ENCODE measurements at regions not wholly inside any gene's neighbourhood (a gene's known extent, or its start where the extent isn't known, plus 50 kb on each side); places are given as distances from the start of the nearest gene placed in this dataset.

DNA sequence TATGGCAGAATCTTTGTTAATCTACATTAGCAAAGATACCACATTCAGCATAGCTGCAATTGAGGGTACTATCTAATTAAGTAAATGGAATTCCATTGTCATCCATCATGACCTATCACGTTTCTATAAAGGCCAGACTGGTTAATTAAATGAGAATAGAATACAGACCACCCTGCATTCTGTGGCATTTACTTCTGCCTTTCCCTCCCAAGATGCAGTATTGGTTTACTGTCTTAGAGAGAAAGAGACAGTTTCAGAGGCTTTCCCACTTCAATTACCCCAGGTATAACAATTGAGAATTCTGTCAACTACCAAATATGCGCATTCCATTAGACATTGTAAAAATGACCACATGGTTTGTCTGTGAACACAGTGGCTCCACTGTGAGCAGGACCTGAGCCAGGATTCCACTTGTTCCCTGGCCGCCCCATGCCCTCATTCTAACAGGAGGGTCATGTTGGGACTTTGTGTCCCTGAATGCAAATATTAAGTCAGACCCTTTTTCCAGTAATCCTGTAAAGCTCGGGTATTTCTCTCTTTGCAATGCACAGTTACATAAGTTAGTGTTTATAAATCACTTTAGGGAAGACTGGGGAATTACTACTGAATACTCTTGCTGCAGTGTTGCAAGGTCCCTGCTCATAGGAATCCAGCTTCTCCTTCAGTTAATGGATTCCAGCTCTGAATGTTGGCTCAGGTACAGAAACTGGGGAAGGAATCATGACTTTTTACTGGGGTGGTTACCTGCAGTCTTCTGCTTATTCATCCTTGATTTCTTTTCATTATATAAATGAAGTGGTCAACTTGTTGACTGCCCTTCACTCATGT is 261.0 kb downstream of the PDGFC start:
- CTCF ChIA-PET: no interaction called here
- POLR2A ChIA-PET: no interaction called here

DNA sequence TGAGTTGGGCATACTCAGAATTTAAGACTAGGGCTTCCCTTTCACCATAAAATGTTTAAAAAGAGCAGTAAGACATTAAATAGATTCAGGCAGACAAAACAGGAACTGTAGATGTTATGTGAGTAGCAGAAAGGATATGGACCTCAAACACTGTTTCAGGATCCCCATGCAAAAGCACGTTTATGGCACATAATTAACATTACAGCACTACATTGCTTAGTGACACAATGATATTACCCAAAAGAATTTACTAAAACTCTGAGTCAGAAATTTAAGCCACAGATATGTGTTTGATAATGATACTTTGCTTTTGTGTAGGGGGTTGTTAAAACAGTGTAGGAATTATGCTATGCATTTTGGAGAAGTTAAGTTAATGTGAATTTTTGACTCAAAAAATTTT is 266.3 kb downstream of the PDGFC start:
- ChIA-PET CTCF (no interaction called here), POLR2A (no interaction called here)

DNA sequence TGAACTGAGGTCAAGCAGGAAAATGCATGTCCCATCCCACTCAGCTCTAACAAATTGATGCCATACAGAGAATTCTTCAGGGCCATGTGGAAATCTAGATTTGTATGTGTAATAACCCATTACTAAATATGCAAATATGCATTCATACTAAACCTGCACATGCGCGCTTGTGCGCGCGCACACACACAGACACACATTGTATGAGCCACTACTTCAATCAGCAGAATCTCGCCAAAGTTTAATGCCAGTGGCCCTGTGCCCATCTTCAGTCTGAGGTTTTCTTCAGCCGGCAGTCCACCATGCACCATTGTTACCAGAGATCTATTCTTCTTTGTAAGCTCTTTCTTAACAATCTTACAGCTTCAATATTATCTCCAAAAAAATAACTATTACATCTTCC is 276.4 kb downstream of the PDGFC start:
- ChIA-PET CTCF (no interaction called here), POLR2A (no interaction called here)

DNA sequence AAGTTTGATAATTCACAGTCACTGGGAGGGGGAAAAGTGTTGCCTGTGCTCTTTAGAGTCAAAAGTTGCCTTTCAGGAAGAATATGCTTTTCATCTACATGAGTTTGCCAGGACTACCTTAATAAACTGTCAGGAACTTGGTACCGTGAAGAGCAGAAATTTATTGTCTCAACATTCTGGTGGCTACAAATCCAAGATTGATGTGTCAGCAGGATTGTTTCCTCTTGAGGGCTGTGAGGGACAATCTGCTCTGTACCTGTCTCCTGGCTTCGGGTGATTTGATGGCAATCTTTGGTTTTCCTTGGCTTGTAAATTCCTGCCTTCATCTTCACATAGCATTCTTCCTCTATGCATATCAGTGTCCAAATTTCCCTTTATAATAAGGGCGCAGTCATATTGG is 277.2 kb downstream of the PDGFC start:
- POLR2A ChIA-PET: no interaction called here
- CTCF ChIA-PET: no interaction called here

DNA sequence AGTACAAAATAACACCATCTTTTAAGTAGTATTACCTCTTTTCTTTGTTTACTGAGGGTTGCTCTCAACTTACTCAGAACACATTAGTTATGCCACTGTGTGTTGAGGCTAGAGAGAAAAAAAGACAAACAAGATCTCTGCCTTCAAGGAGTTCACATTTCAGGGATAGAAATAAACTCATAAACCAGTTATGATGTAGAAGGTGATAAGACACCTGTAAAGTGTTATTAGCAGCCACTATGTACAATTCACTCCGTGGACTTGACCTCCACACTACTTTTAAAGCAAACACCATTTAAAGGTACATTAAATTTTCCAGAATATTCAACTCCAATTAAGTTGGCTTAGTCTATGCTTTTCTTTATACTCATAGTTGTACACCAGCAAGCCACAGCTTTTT is 278.0 kb downstream of the PDGFC start:
- ChIA-PET CTCF (no interaction called here), POLR2A (no interaction called here)

DNA sequence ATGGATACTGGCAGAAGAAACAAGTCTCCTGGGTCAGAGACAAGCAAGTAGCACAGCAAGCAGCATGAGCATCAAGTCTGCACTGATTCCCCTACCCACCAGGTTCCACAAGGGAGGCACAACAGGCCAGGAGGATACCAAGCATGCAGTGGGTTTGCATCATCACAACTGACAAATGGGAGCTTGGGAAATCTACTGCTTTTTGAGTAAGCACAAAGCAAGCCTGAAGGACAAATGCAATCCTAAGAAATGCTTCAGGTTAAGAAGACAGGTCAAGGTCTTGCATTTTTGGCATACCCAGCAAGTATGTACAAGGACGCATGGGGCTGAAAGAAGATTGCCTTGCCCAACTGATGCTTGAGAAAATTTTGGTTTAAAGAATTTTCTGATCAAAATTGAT is 279.6 kb downstream of the PDGFC start:
- POLR2A ChIA-PET: no interaction called here
- CTCF ChIA-PET: no interaction called here

DNA sequence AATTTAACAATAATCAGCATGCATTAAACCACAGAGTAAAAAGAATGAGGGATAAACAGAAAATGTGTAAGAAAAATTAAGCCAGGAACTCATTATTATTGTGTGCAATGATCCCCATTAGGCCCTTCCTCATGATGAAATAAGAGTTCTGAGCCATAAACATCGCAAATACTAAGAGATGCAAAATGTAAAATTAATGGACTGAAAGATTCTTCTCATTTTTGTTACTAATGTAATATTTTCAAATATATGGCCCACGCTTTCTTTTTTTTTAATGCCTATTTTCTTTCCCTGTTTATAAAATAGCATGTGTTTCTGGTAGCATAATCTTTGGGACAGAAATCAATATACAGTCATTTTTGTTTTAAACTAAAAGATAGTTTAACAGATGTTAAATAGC is 281.0 kb downstream of the PDGFC start:
- CTCF ChIA-PET: no interaction called here
- POLR2A ChIA-PET: no interaction called here

DNA sequence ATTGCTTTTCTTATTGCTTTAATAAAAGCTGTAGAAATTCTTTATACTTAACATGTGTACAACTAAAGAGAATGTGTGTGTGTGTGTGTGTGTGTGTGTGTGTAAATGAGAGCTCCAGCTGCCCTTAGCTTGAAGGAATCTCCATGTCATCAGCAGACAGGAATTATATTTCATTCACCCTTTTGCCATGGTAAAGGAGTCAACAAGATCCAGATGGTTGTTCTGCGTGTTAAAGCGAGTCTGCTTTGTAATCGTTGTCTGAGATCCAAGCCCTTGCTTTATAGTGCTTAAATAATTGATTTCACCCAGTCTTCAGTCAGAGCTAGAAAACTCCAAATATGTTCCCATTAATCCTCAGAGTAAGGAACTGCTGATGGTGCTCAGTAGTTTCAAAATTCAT is 285.5 kb downstream of the PDGFC start:
- ChIA-PET POLR2A (no interaction called here), CTCF (no interaction called here)

DNA sequence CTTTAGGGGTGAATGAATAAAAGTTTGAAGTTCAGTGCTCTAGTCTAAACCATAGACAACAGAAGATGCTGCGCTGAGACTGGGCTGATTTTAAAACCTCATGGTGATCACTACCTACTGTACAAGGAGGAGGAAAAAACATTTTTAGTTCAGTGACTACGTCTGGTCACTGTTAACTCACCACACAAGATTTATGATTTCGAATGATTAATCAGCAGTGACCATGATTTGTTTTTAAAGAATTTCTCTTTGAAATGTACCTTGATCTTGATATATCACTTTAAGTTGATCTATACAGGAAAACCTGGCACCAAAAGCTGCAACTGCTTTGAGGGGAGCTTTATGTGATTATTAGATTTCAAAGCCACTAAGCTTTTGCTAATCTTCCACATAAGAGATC is 286.3 kb downstream of the PDGFC start:
- ChIA-PET CTCF (no interaction called here), POLR2A (no interaction called here)

DNA sequence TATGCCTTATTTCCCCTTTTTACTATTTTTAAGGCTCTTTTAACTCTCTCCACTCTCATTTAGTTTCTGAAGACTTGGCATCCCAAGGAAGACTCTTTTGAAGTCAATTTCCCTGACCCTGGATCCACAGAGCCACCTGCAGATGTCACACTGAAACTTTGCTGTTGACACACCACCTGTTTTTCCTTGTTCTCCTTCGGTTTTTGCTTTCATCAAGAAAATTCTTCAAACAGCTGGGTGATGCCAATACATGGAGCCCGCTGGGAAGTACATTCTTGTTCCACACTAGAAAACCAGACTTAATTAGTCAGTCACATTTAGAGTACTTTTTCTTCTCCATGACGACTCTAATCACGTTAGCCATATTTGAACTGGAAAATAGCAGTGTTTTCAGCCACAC is 293.9 kb downstream of the PDGFC start:
- POLR2A ChIA-PET: no interaction called here
- CTCF ChIA-PET: no interaction called here

DNA sequence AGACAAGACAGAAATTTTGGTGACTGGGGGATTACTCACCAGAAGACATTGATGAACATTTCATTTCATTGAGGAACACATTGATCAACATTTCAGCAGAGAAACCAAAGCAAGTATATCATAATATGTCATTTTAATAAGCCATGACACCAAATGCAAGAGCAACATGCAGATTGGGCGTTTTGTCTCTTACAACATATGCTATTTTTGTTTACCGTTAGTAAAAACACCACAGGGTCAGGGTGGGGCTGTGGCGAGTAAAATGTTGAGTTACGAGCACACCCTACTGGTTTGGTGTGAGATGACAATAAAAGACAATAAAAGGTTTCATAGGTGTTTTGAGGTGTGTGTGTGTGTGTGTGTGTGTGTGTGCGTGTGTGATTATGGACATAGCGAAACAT is 294.5 kb downstream of the PDGFC start:
- CTCF ChIA-PET: no interaction called here
- POLR2A ChIA-PET: no interaction called here

DNA sequence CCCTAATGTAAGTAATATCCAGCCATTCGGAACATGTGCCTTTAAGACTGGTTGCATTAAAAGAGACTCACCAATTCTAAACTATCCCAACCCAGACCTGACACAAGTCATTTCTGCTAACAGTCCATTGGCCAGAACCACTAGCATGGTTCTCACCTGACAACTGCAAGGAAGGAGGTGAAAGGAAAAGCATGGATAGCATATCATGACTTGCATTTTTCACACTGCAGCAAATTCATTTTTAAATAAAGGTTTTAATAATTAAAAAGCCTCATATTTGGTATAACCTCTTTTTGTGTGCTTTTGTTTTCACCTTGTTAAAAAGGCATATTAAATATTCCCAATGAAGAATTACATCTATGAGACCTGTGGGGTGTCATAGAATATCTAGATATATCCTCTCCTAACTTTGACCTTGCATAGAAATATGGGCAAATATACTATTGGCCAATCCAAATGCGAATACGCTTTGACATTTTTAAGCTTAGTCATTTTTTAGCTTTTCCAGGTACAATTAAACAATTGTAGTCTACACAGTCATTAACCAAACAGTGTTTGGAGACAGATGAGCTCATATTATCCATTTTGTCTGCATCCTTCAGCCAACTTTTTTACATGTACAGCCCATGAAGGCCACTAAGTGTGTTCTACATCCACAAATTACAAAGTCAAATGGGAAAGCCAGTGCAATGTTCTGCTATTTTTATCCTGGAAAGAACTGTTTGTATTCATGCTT is 295.3 kb downstream of the PDGFC start:
- CTCF ChIA-PET: no interaction called here
- POLR2A ChIA-PET: no interaction called here

DNA sequence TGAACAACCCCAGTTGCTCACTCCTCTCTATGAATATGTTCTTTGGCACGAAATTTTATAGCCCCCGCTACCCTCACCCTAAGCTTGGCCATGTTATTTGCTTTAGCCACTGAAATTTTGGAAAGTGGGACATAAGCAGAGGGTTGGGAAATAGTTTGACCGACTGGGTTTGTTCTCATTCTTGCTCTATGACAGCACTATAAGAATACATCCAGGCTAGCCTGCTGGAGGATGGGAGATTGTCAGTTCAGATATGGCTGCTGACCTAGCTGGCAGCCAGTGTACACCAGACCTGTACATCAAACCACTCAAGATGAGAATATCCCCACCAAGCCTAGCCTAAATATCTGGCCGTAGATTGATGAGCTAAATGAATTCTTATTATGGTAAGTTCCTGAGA is 298.1 kb downstream of the PDGFC start:
- ChIA-PET CTCF (no interaction called here), POLR2A (no interaction called here)

DNA sequence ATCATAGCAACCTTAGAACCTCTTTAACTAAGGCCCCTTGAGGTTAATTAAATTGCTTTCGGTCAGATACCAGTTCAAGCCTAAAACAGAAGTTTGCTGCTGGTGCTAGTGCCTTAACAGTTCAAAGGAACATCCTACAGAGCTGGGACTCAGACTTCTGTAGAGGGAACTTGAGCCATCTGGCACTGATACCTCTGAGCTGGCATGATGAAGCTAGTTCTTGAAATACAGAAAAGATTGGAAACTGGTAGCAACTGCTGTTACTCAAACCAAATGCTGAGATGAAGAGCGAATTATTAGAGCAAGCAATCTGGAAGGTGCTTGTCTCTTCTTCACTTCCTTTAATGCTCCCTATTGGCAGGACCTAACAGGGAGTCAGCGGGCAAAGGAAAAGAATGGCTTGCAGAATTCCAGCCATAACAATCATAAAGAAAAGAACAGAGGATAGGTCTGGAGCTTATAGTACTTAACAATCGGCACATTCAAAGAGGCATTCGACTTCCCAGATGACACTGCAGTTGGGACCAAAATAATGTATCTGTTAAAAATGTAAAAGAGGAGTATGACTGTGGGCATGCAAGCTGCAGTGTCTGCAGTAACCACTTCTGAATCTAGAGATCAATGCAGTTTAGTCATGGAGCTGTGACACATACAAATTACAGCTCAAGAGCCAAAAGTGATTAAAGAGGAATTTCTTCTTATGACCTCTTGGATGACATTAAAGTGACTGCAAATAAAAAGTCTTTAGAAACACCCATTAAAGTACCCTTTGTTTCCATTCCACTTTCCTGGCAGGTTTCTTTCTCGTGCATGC is 298.9 kb downstream of the PDGFC start:
- CTCF ChIA-PET: no interaction called here
- POLR2A ChIA-PET: no interaction called here

DNA sequence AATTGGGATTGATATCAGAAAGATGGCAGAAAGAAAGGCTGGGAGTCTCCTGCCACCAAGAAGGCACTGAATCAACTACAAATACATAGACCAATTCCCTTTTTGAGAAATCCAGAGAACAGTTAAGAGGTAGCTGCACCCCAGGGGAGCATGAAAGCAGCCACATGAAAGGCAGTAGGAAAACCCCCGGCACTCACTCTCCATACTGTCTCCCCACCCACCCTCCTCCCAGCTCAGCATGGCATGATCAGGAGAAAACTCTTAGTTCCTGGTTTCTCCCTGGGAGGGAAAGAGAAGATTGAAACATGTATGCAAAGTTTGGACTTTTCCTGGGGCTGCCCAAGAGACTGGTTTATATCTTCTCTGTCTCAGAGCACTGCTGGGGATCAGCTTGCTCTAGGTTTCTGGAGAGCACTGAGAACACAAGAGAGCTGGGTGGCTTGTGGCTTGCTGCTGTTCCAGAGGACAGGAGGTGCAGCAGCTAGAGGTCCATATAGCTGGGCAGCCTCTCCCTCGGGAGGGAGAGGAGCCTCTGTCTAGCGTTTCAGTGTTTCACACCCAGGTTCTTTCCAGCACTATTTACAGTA is 305.7 kb downstream of the PDGFC start:
- CTCF ChIA-PET: no interaction called here
- POLR2A ChIA-PET: interaction anchor here (0.7 kb wide), 1 partner anchor 254 kb away, joined by 5 read pairs; no protein-coding TSS in a partner anchor

DNA sequence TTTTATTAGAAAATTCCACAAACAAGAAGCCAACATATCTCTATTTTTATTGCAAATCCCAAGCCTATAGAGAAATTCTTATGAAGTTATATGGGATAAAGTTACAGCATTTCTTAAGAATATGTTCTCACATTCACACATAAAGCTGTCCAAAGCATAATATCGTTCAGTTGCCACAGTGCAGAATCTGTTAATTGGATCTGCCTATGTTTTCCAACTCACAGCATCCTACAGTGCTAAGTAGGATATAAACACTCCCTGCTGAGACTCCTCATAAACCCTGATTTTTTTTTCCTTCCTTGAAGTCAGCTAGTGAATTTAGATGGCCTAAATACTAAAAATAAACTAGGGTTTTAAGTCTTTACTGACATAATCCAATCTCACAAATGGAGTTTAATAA is 307.9 kb downstream of the PDGFC start:
- ChIA-PET CTCF (no interaction called here), POLR2A (no interaction called here)

DNA sequence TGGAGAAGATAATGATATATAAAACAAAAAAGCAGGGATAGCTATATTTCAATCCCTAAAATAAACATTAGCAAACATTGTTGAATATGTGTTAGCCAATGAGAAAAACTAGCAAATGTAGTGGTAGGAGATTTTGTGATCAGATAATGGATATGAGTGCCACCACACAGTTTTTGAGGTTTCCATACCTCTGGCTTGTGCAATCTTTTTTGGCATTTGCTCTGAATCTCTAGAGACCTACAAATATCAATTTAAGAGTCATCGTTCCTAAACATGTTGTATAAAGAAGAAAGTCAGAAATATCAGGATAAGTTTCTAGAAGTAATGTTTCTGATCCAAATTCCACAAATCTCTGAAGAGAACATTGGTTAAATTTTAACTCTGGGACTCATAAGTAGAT is 308.7 kb downstream of the PDGFC start:
- ChIA-PET POLR2A (no interaction called here), CTCF (no interaction called here)

DNA sequence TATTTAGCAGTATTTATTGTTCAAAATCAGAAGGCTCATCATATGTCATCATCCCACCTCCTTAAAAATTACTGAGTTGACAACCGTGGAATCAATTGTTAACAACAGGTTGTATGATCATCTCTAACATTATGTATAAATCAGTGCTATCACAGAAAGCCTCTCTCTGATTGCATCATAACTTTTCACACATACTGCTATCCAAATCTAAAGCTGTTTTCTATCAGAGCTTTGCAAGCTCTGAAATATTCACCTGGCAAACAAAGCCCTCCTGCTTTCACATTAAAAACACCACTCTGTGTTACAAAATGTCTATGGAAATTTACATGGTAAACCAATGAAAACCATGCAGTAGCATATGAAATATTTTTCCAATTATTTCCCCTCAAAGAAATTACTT is 310.0 kb downstream of the PDGFC start:
- ChIA-PET CTCF (no interaction called here), POLR2A (no interaction called here)

DNA sequence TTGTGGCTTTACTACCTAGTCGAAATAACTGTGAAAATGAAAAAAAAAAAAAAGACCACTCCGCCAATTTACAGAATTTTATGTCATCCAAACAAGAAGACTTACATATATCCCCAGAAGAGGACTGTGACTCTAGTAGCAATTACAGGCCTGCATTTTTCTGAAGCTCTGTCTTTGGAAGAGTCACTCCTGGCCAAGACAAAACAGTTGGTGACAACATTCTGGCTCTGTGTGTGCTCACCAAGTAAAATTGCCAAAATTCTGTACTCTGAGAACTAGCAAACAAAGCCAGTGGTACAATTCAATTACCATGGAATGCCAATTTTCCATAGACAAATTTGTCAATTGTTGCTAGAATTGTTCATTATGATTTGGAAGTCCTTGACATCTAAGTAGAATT is 311.1 kb downstream of the PDGFC start:
- ChIA-PET CTCF (no interaction called here), POLR2A (no interaction called here)

DNA sequence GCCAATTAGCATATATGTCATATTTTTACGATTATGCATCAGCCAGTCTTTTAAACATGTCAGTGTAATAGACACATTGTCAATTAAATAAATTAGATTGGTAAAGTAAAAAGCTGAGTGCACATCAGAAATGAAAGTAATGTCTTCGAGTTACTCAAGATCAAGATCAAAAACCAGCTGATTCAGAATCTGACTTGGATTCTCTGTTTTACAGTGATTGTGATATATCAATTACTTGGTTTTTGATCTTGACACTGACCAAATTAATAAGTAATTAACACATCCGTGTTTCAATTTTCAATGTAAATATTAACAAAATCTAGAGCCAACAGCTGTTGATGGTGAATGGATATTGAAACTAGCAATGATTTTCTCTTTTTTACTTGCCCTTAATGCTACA is 311.6 kb downstream of the PDGFC start:
- CTCF ChIA-PET: no interaction called here

DNA sequence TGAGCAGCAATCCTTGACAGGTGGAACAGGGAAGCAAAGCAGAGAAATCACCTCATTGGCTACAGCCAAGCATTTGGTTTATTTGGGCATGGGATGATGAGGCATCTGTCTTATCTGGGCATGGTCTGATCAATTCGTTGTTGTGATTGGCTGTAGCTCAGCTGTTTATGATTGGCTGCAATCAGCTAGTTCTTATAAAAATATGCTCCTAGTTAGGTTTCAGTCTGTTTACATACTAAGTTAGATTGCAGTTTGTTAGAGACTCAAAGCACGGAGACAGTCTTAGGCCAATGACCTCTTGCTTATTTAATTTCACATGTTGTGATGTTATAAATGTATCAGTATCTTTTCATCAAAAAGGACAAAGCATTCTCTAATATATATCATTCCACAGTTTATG is 312.0 kb downstream of the PDGFC start:
- POLR2A ChIA-PET: no interaction called here
- CTCF ChIA-PET: no interaction called here

More for the DNA sequence above, 311.6 kb downstream of the PDGFC start:
- POLR2A ChIA-PET: no interaction called here
